ENCODE measurements at regions not wholly inside any gene's neighbourhood (a gene's known extent, or its start where the extent isn't known, plus 50 kb on each side); places are given as distances from the start of the nearest gene placed in this dataset.

DNA sequence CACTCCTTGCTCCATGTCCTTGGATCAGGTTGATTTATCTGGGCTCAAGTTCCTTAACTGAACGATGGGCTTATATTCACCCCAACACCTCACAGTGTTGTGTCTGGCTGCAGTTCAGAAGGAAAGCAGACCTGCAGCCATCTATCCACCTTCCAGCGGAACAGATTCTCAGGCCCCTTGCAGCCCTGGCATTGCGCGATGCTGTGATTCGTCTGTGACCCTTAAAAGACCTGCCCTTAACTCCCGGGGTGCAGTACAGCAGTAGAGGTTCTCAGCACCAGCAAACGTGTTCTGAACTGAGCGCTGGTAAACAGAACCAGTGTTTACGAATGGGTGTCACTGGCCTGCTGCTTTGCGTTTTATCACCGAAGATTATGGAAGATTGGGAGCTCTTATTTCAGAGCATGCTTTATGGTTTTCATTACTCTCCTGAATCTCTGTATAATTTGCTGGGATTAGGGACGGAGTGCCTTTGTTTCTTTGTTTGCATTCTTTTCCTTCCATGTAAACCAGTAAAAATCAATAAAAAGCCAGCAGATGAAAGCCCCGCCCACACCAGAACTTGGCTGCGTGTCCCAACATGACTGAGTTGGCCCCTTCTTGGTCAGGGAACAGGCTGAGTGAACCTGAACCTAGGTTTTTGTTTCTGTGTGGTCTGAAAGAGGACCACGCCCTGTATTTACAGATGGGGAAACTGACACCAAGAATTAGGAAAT is 286.7 kb upstream of the CRY1 start:
- no peak for DNase-seq
- Histone ChIP-seq H4K20me1 (ENCODE audit: control insufficient read depth, insufficient read depth, insufficient read length) (no peaks in the 10 kb centered on the region), H3K79me2 (ENCODE audit: insufficient read depth, low read length) (no peaks in the 10 kb centered on the region), H2BK120ac (ENCODE audit: low read depth, low read length, poor library complexity, severe bottlenecking) (no peak overlapping the region), H2BK20ac (ENCODE audit: low read depth, low read length, poor library complexity, severe bottlenecking) (no peak overlapping the region), H2AK5ac (ENCODE audit: insufficient read length, low read length) (no peak overlapping the region), H3K27ac (ENCODE audit: insufficient read length, low read depth, low read length) (no peak overlapping the region), H3K9me3 (ENCODE audit: control insufficient read depth, low read depth, low read length) (no peaks in the 10 kb centered on the region), H3K4me2 (ENCODE audit: insufficient read depth, insufficient read length, low read length) (no peak overlapping the region), H2BK15ac (ENCODE audit: low read depth, low read length) (no peak overlapping the region), H3K4ac (ENCODE audit: low read depth, low read length) (no peak overlapping the region), H2AFZ (ENCODE audit: low read length) (no peak overlapping the region), H3K4me1 (ENCODE audit: insufficient read depth, low read length) (no peaks in the 10 kb centered on the region), H3K56ac (ENCODE audit: insufficient read length, low read depth, low read length) (no peak overlapping the region), H2BK12ac (ENCODE audit: insufficient read length, low read depth, low read length) (no peak overlapping the region), H3K27me3 (ENCODE audit: insufficient read depth, low read length) (no peaks in the 10 kb centered on the region), H3K18ac (ENCODE audit: insufficient read length, low read depth, low read length) (no peak overlapping the region), H3T11ph (ENCODE audit: low read length) (no peak overlapping the region), H3K23ac (ENCODE audit: insufficient read length, low read depth, low read length) (no peak overlapping the region), H4K8ac (replicated peaks; ENCODE audit: insufficient read length, low read depth, low read length) (no peak overlapping the region), H2BK5ac (ENCODE audit: insufficient read length, low read length) (no peak overlapping the region), H3K9ac (ENCODE audit: extremely low read depth, insufficient read length, low read length) (no peak overlapping the region), H3K79me1 (ENCODE audit: insufficient read depth, low read depth, low read length, poor library complexity, severe bottlenecking) (no peaks in the 10 kb centered on the region), H3K23me2 (ENCODE audit: insufficient read length, low read depth, low read length, poor library complexity, severe bottlenecking) (no peaks in the 10 kb centered on the region), H3K14ac (ENCODE audit: insufficient read depth, low read length) (no peak overlapping the region), H4K5ac (ENCODE audit: insufficient read length, low read depth, low read length) (no peak overlapping the region), H4K91ac (ENCODE audit: insufficient read length, low read depth, low read length) (no peak overlapping the region)
- TF ChIP-seq, protein P1, sequence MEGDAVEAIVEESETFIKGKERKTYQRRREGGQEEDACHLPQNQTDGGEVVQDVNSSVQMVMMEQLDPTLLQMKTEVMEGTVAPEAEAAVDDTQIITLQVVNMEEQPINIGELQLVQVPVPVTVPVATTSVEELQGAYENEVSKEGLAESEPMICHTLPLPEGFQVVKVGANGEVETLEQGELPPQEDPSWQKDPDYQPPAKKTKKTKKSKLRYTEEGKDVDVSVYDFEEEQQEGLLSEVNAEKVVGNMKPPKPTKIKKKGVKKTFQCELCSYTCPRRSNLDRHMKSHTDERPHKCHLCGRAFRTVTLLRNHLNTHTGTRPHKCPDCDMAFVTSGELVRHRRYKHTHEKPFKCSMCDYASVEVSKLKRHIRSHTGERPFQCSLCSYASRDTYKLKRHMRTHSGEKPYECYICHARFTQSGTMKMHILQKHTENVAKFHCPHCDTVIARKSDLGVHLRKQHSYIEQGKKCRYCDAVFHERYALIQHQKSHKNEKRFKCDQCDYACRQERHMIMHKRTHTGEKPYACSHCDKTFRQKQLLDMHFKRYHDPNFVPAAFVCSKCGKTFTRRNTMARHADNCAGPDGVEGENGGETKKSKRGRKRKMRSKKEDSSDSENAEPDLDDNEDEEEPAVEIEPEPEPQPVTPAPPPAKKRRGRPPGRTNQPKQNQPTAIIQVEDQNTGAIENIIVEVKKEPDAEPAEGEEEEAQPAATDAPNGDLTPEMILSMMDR (conservative IDR thresholded peaks at IDR 0.05): no peak
- no peaks in the 10 kb centered on the region for H3K36me3 Mint-ChIP-seq (ENCODE audit: insufficient read depth in 1 of 3, low read depth in 3 of 3)
- H3K9me3 Mint-ChIP-seq: peaks cover 0 to 4% of the 10 kb centered on the region in 2 experiments; a peak in 1 of 5 replicates
- no peaks in the 10 kb centered on the region; the same call in 1 of the 2 replicates for H3K27me3 Mint-ChIP-seq (ENCODE audit: low read depth)
- H3K27ac Mint-ChIP-seq: no peak overlapping the region
- peaks cover 19 to 28% of the 10 kb centered on the region in 2 experiments for H3K4me1 Mint-ChIP-seq
- no peak overlapping the region for H3K4me3 Mint-ChIP-seq
- no CpG with 5 or more reads among the region's 15 CpGs for WGBS (ENCODE audit: extremely low coverage, insufficient read length, low lambda C conversion rate)

Data from H9 (cell line).